SK-N-SH (cell line): ENCODE measurements at regions not wholly inside any gene's neighbourhood (a gene's known extent, or its start where the extent isn't known, plus 50 kb on each side); places are given as distances from the start of the nearest gene placed in this dataset.

ENCODE experiments used
- CTCF ChIA-PET: fragments of 300-600, 350-600 bp; formaldehyde crosslinking; extraction: SDS; loops from one replicate; lab custom pipeline; 2021; lab: Yijun Ruan, JAX
- POLR2A ChIA-PET: fragments of 350-600 bp; sonication (Branson Sonifier 250); formaldehyde crosslinking; extraction: SDS; loops from one replicate; lab custom pipeline; 2020; ENCODE audit warnings: antibody characterized with exemption, inconsistent platforms; lab: Yijun Ruan, JAX
- DNase-seq: peaks from one replicate; pipeline ENCODE4 v3.0.0; 2012
- H2AFZ ChIP-seq: fragments of 200-600 bp; sonication (generic); 2 replicates; pipeline ENCODE4 v1.8.1; 2016; ENCODE audit warnings: antibody characterized with exemption, mild to moderate bottlenecking, low read depth
- H3F3A ChIP-seq: fragments of 200-600 bp; sonication (generic); replicated peaks from 2 replicates; pipeline ENCODE3; 2016; ENCODE audit warnings: antibody characterized with exemption, mild to moderate bottlenecking; ENCODE audit not compliant: insufficient read depth
- H3K27ac ChIP-seq, 2 experiments: fragments of 200-500 bp in 1 of 2; fragments of 200-600 bp in 1 of 2; sonication (Bioruptor generic) in 1 of 2; sonication (generic), shearing (Covaris generic) in 1 of 2; 2 replicates each; pipeline versions ENCODE4 v1.5.1 to v1.6.1; 2014 to 2016; ENCODE audit warnings: low read depth in 2 of 2, inconsistent platforms in 1 of 2, low read length in 1 of 2, mild to moderate bottlenecking in 1 of 2, mixed read lengths in 1 of 2
- H3K27me3 ChIP-seq: fragments of 200-600 bp; sonication (generic), shearing (Covaris generic); 2 replicates; pipeline ENCODE4 v1.6.1; 2016; ENCODE audit warnings: mixed run types; ENCODE audit not compliant: insufficient read depth
- H3K36me3 ChIP-seq, 2 experiments: fragments of 200-500 bp in 1 of 2; fragments of 200-600 bp in 1 of 2; sonication (Bioruptor generic) in 1 of 2; sonication (generic) in 1 of 2; replicated peaks in 1 of 2; 2 replicates each; pipeline versions ENCODE3 to v1.5.1; 2014 to 2016; ENCODE audit warnings: low read length in 1 of 2, mild to moderate bottlenecking in 1 of 2; ENCODE audit not compliant: insufficient read depth in 2 of 2, control insufficient read depth in 1 of 2
- H3K4me1 ChIP-seq, 2 experiments: fragments of 200-500 bp in 1 of 2; fragments of 200-600 bp in 1 of 2; sonication (Bioruptor generic) in 1 of 2; sonication (generic), shearing (Covaris generic) in 1 of 2; 2 replicates each; pipeline versions ENCODE4 v1.5.1 to v1.6.1; 2014 to 2016; ENCODE audit warnings: low read depth in 1 of 2, low read length in 1 of 2, mixed run types in 1 of 2; ENCODE audit not compliant: insufficient read depth in 2 of 2, control insufficient read depth in 1 of 2
- H3K4me2 ChIP-seq: fragments of 200-600 bp; sonication (generic), shearing (Covaris generic); 2 replicates; pipeline ENCODE4 v1.6.1; 2017; ENCODE audit warnings: mixed run types
- H3K4me3 ChIP-seq, 2 experiments: fragments of 200-500 bp in 1 of 2; fragments of 200-600 bp in 1 of 2; sonication (Bioruptor generic) in 1 of 2; sonication (generic), shearing (Covaris generic) in 1 of 2; 2 replicates each; pipeline versions ENCODE4 v1.5.1 to v1.8.1; 2014 to 2016; ENCODE audit warnings: low read depth in 2 of 2, inconsistent platforms in 1 of 2, low read length in 1 of 2, mild to moderate bottlenecking in 1 of 2, mixed read lengths in 1 of 2, moderate library complexity in 1 of 2
- H3K79me2 ChIP-seq: fragments of 200-600 bp; sonication (generic); 2 replicates; pipeline ENCODE4 v1.8.1; 2017; ENCODE audit warnings: mild to moderate bottlenecking; ENCODE audit not compliant: insufficient read depth
- H3K9ac ChIP-seq: fragments of 200-600 bp; sonication (generic); 2 replicates; pipeline ENCODE4 v1.6.1; 2017; ENCODE audit warnings: mixed run types
- H3K9me2 ChIP-seq: fragments of 200-600 bp; sonication (generic); 2 replicates; pipeline ENCODE4 v1.6.1; 2017; ENCODE audit warnings: mixed run types
- H3K9me3 ChIP-seq: fragments of 200-600 bp; sonication (generic); 2 replicates; pipeline ENCODE4 v1.6.1; 2017; ENCODE audit warnings: mixed run types, mild to moderate bottlenecking, moderate library complexity
- H4K20me1 ChIP-seq: fragments of 200-600 bp; sonication (generic); 2 replicates; pipeline ENCODE4 v1.6.1; 2017; ENCODE audit warnings: mild to moderate bottlenecking, mixed run types; ENCODE audit not compliant: insufficient read depth
- CHD2 ChIP-seq: fragments of 150-350 bp; IDR thresholded peaks from 2 replicates; pipeline ENCODE4 v1.6.1; 2018; ENCODE audit warnings: low read length; ENCODE audit not compliant: partially characterized antibody
- CTCF ChIP-seq: fragments of 200-600 bp; sonication (generic); IDR thresholded peaks from 2 replicates; pipeline ENCODE4 v1.6.1; 2017; ENCODE audit warnings: antibody characterized with exemption, mild to moderate bottlenecking, moderate library complexity
- ELF1 ChIP-seq: IDR thresholded peaks from 2 replicates; pipeline ENCODE4 v1.4.0; 2012
- EP300 ChIP-seq, 2 experiments: IDR thresholded peaks; 2 replicates each; pipeline versions ENCODE4 v1.4.0 to v1.6.1; 2012; ENCODE audit warnings: borderline replicate concordance in 1 of 2, low read depth in 1 of 2, low read length in 1 of 2
- FOXM1 ChIP-seq: IDR thresholded peaks from 2 replicates; pipeline ENCODE4 v1.4.0; 2012; ENCODE audit warnings: low read depth, mild to moderate bottlenecking
- IRF3 ChIP-seq: fragments of 150-350 bp; IDR thresholded peaks from 2 replicates; pipeline ENCODE4 v1.6.1; 2016; ENCODE audit warnings: mild to moderate bottlenecking, low read depth, low read length
- MAX ChIP-seq: IDR thresholded peaks from 2 replicates; pipeline ENCODE4 v1.4.0; 2012; ENCODE audit warnings: low read depth
- NFIC ChIP-seq: IDR thresholded peaks from 2 replicates; pipeline ENCODE4 v1.4.0; 2012; ENCODE audit warnings: borderline replicate concordance
- POLR2AphosphoS5 ChIP-seq: IDR thresholded peaks from 2 replicates; pipeline ENCODE4 v1.6.1; 2012; ENCODE audit warnings: low read depth, low read length
- RAD21 ChIP-seq: IDR thresholded peaks from 2 replicates; pipeline ENCODE4 v1.6.1; 2012; ENCODE audit warnings: mild to moderate bottlenecking, low read length
- REST ChIP-seq: IDR thresholded peaks from 2 replicates; pipeline ENCODE4 v1.6.1; 2012; ENCODE audit warnings: mild to moderate bottlenecking, low read depth, low read length, moderate library complexity
- RFX5 ChIP-seq: IDR thresholded peaks from 2 replicates; pipeline ENCODE4 v1.6.1; 2012; ENCODE audit warnings: mild to moderate bottlenecking, improper control_type of control experiment, low read length
- RXRA ChIP-seq: IDR thresholded peaks from 2 replicates; pipeline ENCODE4 v1.4.0; 2012; ENCODE audit warnings: low read depth, mild to moderate bottlenecking, borderline replicate concordance
- SMC3 ChIP-seq: IDR thresholded peaks from 2 replicates; pipeline ENCODE4 v1.6.1; 2012; ENCODE audit warnings: low read depth, low read length, improper control_type of control experiment
- TAF1 ChIP-seq: IDR thresholded peaks from 2 replicates; pipeline ENCODE4 v1.6.1; 2012; ENCODE audit warnings: low read depth, mild to moderate bottlenecking, low read length, moderate library complexity, borderline replicate concordance
- TEAD4 ChIP-seq: IDR thresholded peaks from 2 replicates; pipeline ENCODE4 v1.4.0; 2012; ENCODE audit warnings: mild to moderate bottlenecking, borderline replicate concordance; ENCODE audit not compliant: insufficient read depth
- WGBS: methylation state at CpG from one replicate; pipeline ENCODE4 v1.1.6; 2017; ENCODE audit warnings: low lambda C conversion rate; 5-methylcytosine and 5-hydroxymethylcytosine counted together

- no peak for TF ChIP-seq REST
- no peak for TF ChIP-seq CHD2
- TF ChIP-seq MAX: no peak
- no peak for TF ChIP-seq SMC3
- no peak for TF ChIP-seq RAD21
- no peak for TF ChIP-seq TEAD4
- no peak for TF ChIP-seq IRF3
- TF ChIP-seq POLR2AphosphoS5: no peak
- no peak for TF ChIP-seq RFX5
- no peak for TF ChIP-seq FOXM1
- no peak for TF ChIP-seq TAF1
- TF ChIP-seq NFIC: no peak
- TF ChIP-seq CTCF: no peak
- TF ChIP-seq EP300 (IDR thresholded peaks at IDR 0.05; ENCODE audit: borderline replicate concordance in 1 of 2, low read depth in 1 of 2, low read length in 1 of 2): no peak
- no peak for TF ChIP-seq ELF1
- no peak for TF ChIP-seq RXRA
- no peak overlapping the region for H3K4me2 ChIP-seq
- H3K9me3 ChIP-seq: no peaks in the 10 kb centered on the region
- H3K4me1 ChIP-seq: no peaks in the 10 kb centered on the region
- POLR2A ChIA-PET: no interaction called here
- H3F3A ChIP-seq: no peaks in the 10 kb centered on the region
- H2AFZ ChIP-seq: no peak overlapping the region
- DNase-seq: no peak
- H4K20me1 ChIP-seq: no peaks in the 10 kb centered on the region
- no peak overlapping the region for H3K4me3 ChIP-seq
- no peak overlapping the region for H3K27ac ChIP-seq
- H3K36me3 ChIP-seq: no peaks in the 10 kb centered on the region
- 50% methylated on average over 7 of the region's 7 CpGs for WGBS
- H3K9ac ChIP-seq: no peak overlapping the region
- H3K27me3 ChIP-seq: no peaks in the 10 kb centered on the region
- CTCF ChIA-PET: interaction anchor here (1.1 kb wide), 1 partner anchor 15 kb away, joined by 3 read pairs; no protein-coding TSS in a partner anchor
- H3K9me2 ChIP-seq: no peaks in the 10 kb centered on the region
- no peaks in the 10 kb centered on the region for H3K79me2 ChIP-seq
Observed at GRCh38 chr18:75358928-75359327, 68.6 kb downstream of the SMIM21 start.
